Left lung (tissue), 4 donors: ENCODE measurements at regions not wholly inside any gene's neighbourhood (a gene's known extent, or its start where the extent isn't known, plus 50 kb on each side); places are given as distances from the start of the nearest gene placed in this dataset.

Experiments
- ATAC-seq: fragments of 200-7000 bp; cut with Tn5 transposase; one replicate; pipeline ENCODE4 v1.9.1; 2020; ENCODE audit warnings: moderate library complexity
- DNase-seq, 4 donors: peaks; one replicate each; pipeline ENCODE4 v3.0.0-alpha.2; 2013 to 2020
- H3K27ac ChIP-seq, 2 donors: fragments of 200-600 bp; sonication (generic) in 1 of 2; one replicate each; pipeline versions ENCODE4 v1.5.0 to v1.8.0; 2020 to 2021
- H3K27me3 ChIP-seq, 2 donors: fragments of 200-600 bp; sonication (generic) in 1 of 2; one replicate each; pipeline versions ENCODE4 v1.5.0 to v1.8.0; 2020 to 2021
- H3K36me3 ChIP-seq, 2 donors: fragments of 200-600 bp; sonication (generic) in 1 of 2; one replicate each; pipeline versions ENCODE4 v1.5.0 to v1.8.0; 2020 to 2021
- H3K4me1 ChIP-seq, 2 donors: fragments of 200-600 bp; one replicate each; pipeline ENCODE4 v1.8.0; 2021
- H3K4me3 ChIP-seq, 2 donors: fragments of 200-600 bp; sonication (generic) in 1 of 2; one replicate each; pipeline versions ENCODE4 v1.5.0 to v1.8.0; 2020 to 2021; ENCODE audit warnings: mild to moderate bottlenecking in 1 of 2
- H3K9me3 ChIP-seq, 2 donors: fragments of 200-600 bp; sonication (generic) in 1 of 2; one replicate each; pipeline versions ENCODE4 v1.5.0 to v1.8.0; 2020 to 2021
- CTCF ChIP-seq, 2 donors: fragments of 200-600 bp; sonication (generic) in 1 of 2; IDR thresholded peaks; one replicate each; pipeline versions ENCODE4 v1.5.0 to v1.8.0; 2021; ENCODE audit warnings: antibody characterized with exemption in 2 of 2
- intact Hi-C, 2 donors: fragments of 100-400 bp; cut with DNase I; formaldehyde crosslinking; loops; one replicate each; pipeline versions ENCODE4 v1.11.2 to v1.14.2; 2022
- donor health status: DM: no; HTN: yes; CAD: no.
- donor health status: DM: no; HTN: no; CAD: no.

- DNase-seq: no peak
- ATAC-seq: peak; percentile 14
- intact Hi-C loops: no loop called here
Observed at GRCh38 chr10:129161150-129161549, 305.9 kb upstream of the MGMT start.

GRCh38 chr10:129163531-129163930 lies 303.5 kb upstream of the MGMT start:
- no peak for TF ChIP-seq CTCF (IDR thresholded peaks at IDR 0.05)
- DNase-seq (no peak), ATAC-seq (no peak)
- intact Hi-C loops: no loop called here
- H3K27ac ChIP-seq: no peak overlapping the region
- H3K4me1 ChIP-seq: no peaks in the 10 kb centered on the region
- no peaks in the 10 kb centered on the region for H3K36me3 ChIP-seq
- H3K27me3 ChIP-seq: peaks cover 0 to 14% of the 10 kb centered on the region in 2 donors
- no peak overlapping the region for H3K4me3 ChIP-seq
- no peaks in the 10 kb centered on the region for H3K9me3 ChIP-seq

More at GRCh38 chr10:129161150-129161549, 305.9 kb upstream of the MGMT start:
- Histone ChIP-seq H3K27me3 (peaks cover 0 to 7% of the 10 kb centered on the region in 2 donors), H3K4me3 (no peak overlapping the region), H3K36me3 (no peaks in the 10 kb centered on the region), H3K4me1 (no peaks in the 10 kb centered on the region), H3K9me3 (no peaks in the 10 kb centered on the region), H3K27ac (no peak overlapping the region)
- TF ChIP-seq CTCF (IDR thresholded peaks at IDR 0.05): no peak

DNA sequence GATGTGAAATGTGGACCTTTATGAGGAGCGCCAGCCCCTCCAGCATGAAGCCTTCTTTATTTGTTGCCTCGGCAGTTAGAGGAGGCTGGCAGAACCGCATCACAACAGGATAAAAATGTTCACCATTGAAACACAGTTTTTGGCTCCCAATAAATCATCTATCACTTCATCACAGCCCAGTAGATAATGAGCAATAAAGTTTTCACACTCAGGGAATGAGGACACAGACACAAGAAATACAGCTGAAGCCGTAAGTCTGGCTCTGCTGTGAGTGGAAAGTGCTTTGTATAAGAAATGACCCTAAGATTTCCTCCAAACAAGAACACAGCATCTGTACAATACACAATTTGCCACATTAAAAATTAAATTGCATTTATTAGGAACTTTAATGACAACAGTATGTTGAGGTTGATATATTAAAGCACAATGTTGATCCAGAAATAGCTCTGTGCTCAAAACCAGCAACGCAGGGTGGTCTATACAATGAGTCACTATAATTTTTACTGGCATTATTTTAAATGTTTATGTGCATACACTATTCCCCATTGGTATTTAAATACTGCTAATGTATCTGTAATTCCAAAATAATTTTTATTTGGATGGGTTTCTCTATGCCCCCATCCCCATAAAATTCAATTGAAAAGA lies 301.8 kb upstream of the MGMT start:
- no peak for ATAC-seq
- DNase-seq: peak in 1 of 4 donors; percentile 22

DNA sequence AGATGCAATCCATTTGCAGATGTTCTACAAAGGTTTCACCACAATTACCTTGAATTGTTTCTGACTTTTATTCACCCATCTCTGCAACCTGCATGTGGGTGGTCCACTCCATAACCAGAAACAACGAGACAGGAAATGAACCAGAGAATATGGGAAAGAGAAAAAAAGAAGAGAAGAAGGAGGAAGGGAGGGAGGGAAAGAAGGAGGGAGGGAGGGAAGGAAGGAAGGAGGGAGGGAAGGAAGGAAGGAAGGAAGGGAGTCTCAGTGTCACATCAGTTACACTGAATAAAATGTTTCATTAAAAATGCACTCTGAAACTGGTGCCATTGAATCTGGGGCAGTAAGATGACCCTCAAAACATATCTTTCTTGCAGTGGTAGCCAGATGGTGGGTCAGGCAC lies 301.3 kb upstream of the MGMT start:
- Histone ChIP-seq H3K4me3 (no peak overlapping the region), H3K27ac (no peak overlapping the region), H3K4me1 (no peaks in the 10 kb centered on the region), H3K36me3 (no peaks in the 10 kb centered on the region), H3K27me3 (peaks cover 0 to 14% of the 10 kb centered on the region in 2 donors), H3K9me3 (no peaks in the 10 kb centered on the region)
- ATAC-seq: no peak
- DNase-seq: no peak
- no peak for TF ChIP-seq CTCF (IDR thresholded peaks at IDR 0.05)
- intact Hi-C loops: no loop called here

More for the DNA sequence above, 301.8 kb upstream of the MGMT start:
- no peaks in the 10 kb centered on the region for H3K9me3 ChIP-seq
- no peak for TF ChIP-seq CTCF (IDR thresholded peaks at IDR 0.05)
- H3K27ac ChIP-seq: no peak overlapping the region
- intact Hi-C loops: no loop called here
- H3K4me1 ChIP-seq: no peaks in the 10 kb centered on the region
- H3K36me3 ChIP-seq: no peaks in the 10 kb centered on the region
- H3K27me3 ChIP-seq: peaks cover 0 to 14% of the 10 kb centered on the region in 2 donors
- H3K4me3 ChIP-seq: no peak overlapping the region

GRCh38 chr10:129168660-129169059 lies 298.4 kb upstream of the MGMT start:
- H3K27me3 ChIP-seq: peaks cover 0 to 14% of the 10 kb centered on the region in 2 donors
- intact Hi-C loops: no loop called here
- H3K27ac ChIP-seq: no peak overlapping the region
- H3K4me1 ChIP-seq: no peaks in the 10 kb centered on the region
- no peak overlapping the region for H3K4me3 ChIP-seq
- DNase-seq (no peak), ATAC-seq (no peak)
- TF ChIP-seq CTCF (IDR thresholded peaks at IDR 0.05): no peak
- no peaks in the 10 kb centered on the region for H3K9me3 ChIP-seq
- H3K36me3 ChIP-seq: no peaks in the 10 kb centered on the region
